GM23338 (cell line): ENCODE measurements at regions not wholly inside any gene's neighbourhood (a gene's known extent, or its start where the extent isn't known, plus 50 kb on each side); places are given as distances from the start of the nearest gene placed in this dataset.

ENCODE experiments used
- ATAC-seq: fragments of 200-7000 bp; cut with Tn5 transposase; 3 replicates; pipeline ENCODE4 v1.9.1; 2020
- DNase-seq: peaks from one replicate; pipeline ENCODE4 v3.0.0-alpha.2; 2015; ENCODE audit warnings: low spot score
- H2AFZ ChIP-seq: fragments of 200-600 bp; sonication (generic); 2 replicates; pipeline ENCODE4 v1.8.0; 2016; ENCODE audit warnings: antibody characterized with exemption, mild to moderate bottlenecking, moderate library complexity
- H3F3A ChIP-seq: fragments of 200-600 bp; sonication (generic); replicated peaks from 2 replicates; pipeline ENCODE4 v1.8.0; 2017; ENCODE audit warnings: antibody characterized with exemption, mixed run types, low read depth
- H3K27ac ChIP-seq: fragments of 200-600 bp; sonication (generic); 2 replicates; pipeline ENCODE4 v1.6.1; 2016; ENCODE audit warnings: low read depth
- H3K27me3 ChIP-seq: fragments of 200-600 bp; sonication (generic); 2 replicates; pipeline ENCODE4 v1.8.0; 2016; ENCODE audit warnings: mild to moderate bottlenecking, mixed run types, moderate library complexity; ENCODE audit not compliant: insufficient read depth
- H3K36me3 ChIP-seq: fragments of 200-600 bp; sonication (generic); 2 replicates; pipeline ENCODE4 v1.8.0; 2016; ENCODE audit warnings: mild to moderate bottlenecking; ENCODE audit not compliant: insufficient read depth
- H3K4me1 ChIP-seq: fragments of 200-600 bp; sonication (generic); 2 replicates; pipeline ENCODE4 v1.8.0; 2016; ENCODE audit warnings: mild to moderate bottlenecking, moderate library complexity; ENCODE audit not compliant: insufficient read depth
- H3K4me2 ChIP-seq: fragments of 200-600 bp; sonication (generic); 2 replicates; pipeline ENCODE4 v1.7.1; 2017; ENCODE audit warnings: mixed run types
- H3K4me3 ChIP-seq: fragments of 200-600 bp; sonication (generic); 2 replicates; pipeline ENCODE4 v1.6.1; 2016; ENCODE audit warnings: mixed run types
- H3K79me2 ChIP-seq: fragments of 200-600 bp; sonication (generic); replicated peaks from 2 replicates; pipeline ENCODE4 v1.8.0; 2017; ENCODE audit warnings: mild to moderate bottlenecking; ENCODE audit not compliant: insufficient read depth
- H3K9me2 ChIP-seq: fragments of 200-600 bp; sonication (generic); 2 replicates; pipeline ENCODE4 v1.8.0; 2017; ENCODE audit not compliant: insufficient read depth
- H4K20me1 ChIP-seq: fragments of 200-600 bp; sonication (generic); replicated peaks from 2 replicates; pipeline ENCODE4 v1.8.0; 2017; ENCODE audit warnings: mild to moderate bottlenecking; ENCODE audit not compliant: insufficient read depth
- H3K27ac Mint-ChIP-seq: 2 replicates; pipeline ENCODE4 v1.8.0; 2020; ENCODE audit warnings: inconsistent platforms, mild to moderate bottlenecking, moderate library complexity, mixed read lengths
- H3K27me3 Mint-ChIP-seq: 3 replicates; pipeline ENCODE4 v1.8.0; 2022; ENCODE audit warnings: low read depth, mild to moderate bottlenecking, moderate library complexity, mixed read lengths, inconsistent platforms; ENCODE audit not compliant: insufficient read depth, poor library complexity
- H3K36me3 Mint-ChIP-seq: 3 replicates; pipeline ENCODE4 v1.8.0; 2021; ENCODE audit warnings: low read depth, mild to moderate bottlenecking, inconsistent platforms, moderate library complexity, mixed read lengths
- H3K4me1 Mint-ChIP-seq: 3 replicates; pipeline ENCODE4 v1.8.0; 2020; ENCODE audit warnings: mild to moderate bottlenecking, inconsistent platforms, mixed read lengths
- H3K4me3 Mint-ChIP-seq: 3 replicates; pipeline ENCODE4 v1.8.0; 2021; ENCODE audit warnings: moderate library complexity, mild to moderate bottlenecking, inconsistent platforms, mixed read lengths
- H3K9me3 Mint-ChIP-seq: 3 replicates; pipeline ENCODE4 v1.8.0; 2020; ENCODE audit warnings: moderate library complexity, mild to moderate bottlenecking, inconsistent platforms, mixed read lengths
- EZH2 ChIP-seq: fragments of 200-600 bp; sonication (generic); IDR thresholded peaks from one replicate; pipeline ENCODE4 v1.8.0; 2017; ENCODE audit warnings: antibody characterized with exemption, mild to moderate bottlenecking, low read depth; ENCODE audit not compliant: unreplicated experiment
- JUNB ChIP-seq: IDR thresholded peaks from one replicate; pipeline ENCODE4 v1.6.1; 2016; ENCODE audit warnings: antibody characterized with exemption; ENCODE audit not compliant: unreplicated experiment
- STAT1 ChIP-seq: IDR thresholded peaks from one replicate; pipeline ENCODE4 v1.6.1; 2016; ENCODE audit warnings: antibody characterized with exemption; ENCODE audit not compliant: unreplicated experiment
- ZNF331 ChIP-seq: fragments of 250-450 bp; sonication (Bioruptor Pico); IDR thresholded peaks from 2 replicates; pipeline ENCODE4 v1.5.0; 2020; ENCODE audit warnings: low read depth, mild to moderate bottlenecking, moderate library complexity
- TF ChIP-seq, protein P1 (sequence below): IDR thresholded peaks from 2 replicates; pipeline ENCODE4 v1.6.1; 2016; ENCODE audit warnings: antibody characterized with exemption
- TF ChIP-seq, protein P2 (sequence below): IDR thresholded peaks from one replicate; pipeline ENCODE4 v1.6.1; 2018; ENCODE audit warnings: antibody characterized with exemption; ENCODE audit not compliant: unreplicated experiment
- TF ChIP-seq, protein P3 (sequence below): fragments of 250-450 bp; sonication (Bioruptor Pico); IDR thresholded peaks from 2 replicates; pipeline ENCODE4 v1.5.0; 2020; ENCODE audit warnings: mild to moderate bottlenecking, moderate library complexity

DNA sequence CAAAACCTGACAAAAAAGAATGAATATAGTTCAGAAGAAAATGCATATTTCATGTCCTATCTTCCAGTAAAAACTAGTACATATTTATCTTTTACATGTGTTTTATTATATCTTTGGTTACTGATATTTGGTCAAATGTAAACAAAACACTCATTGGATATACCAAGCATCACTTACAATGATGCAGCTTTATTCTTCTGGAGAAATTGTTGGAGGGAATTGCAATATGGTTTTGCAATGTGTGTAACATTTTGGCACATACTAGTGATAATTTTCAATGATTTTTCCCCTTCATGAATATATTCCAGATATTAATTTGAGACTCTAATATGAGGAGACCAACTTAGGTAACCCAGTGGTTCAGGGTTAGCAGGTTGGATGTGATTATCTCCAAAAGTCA lies 146.1 kb downstream of the ZC3H11B start:
- H3K36me3 Mint-ChIP-seq: no peaks in the 10 kb centered on the region
- Histone ChIP-seq H3K36me3 (no peaks in the 10 kb centered on the region), H3K4me1 (no peaks in the 10 kb centered on the region), H3K79me2 (no peaks in the 10 kb centered on the region), H3F3A (no peaks in the 10 kb centered on the region), H4K20me1 (no peaks in the 10 kb centered on the region), H3K4me3 (no peak overlapping the region), H3K27ac (no peak overlapping the region), H2AFZ (no peak overlapping the region), H3K9me2 (no peaks in the 10 kb centered on the region), H3K4me2 (no peak overlapping the region), H3K27me3 (no peaks in the 10 kb centered on the region)
- no peak for ATAC-seq
- no peaks in the 10 kb centered on the region for H3K4me1 Mint-ChIP-seq
- TF ChIP-seq, protein P1, sequence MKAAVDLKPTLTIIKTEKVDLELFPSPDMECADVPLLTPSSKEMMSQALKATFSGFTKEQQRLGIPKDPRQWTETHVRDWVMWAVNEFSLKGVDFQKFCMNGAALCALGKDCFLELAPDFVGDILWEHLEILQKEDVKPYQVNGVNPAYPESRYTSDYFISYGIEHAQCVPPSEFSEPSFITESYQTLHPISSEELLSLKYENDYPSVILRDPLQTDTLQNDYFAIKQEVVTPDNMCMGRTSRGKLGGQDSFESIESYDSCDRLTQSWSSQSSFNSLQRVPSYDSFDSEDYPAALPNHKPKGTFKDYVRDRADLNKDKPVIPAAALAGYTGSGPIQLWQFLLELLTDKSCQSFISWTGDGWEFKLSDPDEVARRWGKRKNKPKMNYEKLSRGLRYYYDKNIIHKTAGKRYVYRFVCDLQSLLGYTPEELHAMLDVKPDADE: no peak
- TF ChIP-seq ZNF331 (CRISPR knock-in tag): no peak
- TF ChIP-seq, protein P2, sequence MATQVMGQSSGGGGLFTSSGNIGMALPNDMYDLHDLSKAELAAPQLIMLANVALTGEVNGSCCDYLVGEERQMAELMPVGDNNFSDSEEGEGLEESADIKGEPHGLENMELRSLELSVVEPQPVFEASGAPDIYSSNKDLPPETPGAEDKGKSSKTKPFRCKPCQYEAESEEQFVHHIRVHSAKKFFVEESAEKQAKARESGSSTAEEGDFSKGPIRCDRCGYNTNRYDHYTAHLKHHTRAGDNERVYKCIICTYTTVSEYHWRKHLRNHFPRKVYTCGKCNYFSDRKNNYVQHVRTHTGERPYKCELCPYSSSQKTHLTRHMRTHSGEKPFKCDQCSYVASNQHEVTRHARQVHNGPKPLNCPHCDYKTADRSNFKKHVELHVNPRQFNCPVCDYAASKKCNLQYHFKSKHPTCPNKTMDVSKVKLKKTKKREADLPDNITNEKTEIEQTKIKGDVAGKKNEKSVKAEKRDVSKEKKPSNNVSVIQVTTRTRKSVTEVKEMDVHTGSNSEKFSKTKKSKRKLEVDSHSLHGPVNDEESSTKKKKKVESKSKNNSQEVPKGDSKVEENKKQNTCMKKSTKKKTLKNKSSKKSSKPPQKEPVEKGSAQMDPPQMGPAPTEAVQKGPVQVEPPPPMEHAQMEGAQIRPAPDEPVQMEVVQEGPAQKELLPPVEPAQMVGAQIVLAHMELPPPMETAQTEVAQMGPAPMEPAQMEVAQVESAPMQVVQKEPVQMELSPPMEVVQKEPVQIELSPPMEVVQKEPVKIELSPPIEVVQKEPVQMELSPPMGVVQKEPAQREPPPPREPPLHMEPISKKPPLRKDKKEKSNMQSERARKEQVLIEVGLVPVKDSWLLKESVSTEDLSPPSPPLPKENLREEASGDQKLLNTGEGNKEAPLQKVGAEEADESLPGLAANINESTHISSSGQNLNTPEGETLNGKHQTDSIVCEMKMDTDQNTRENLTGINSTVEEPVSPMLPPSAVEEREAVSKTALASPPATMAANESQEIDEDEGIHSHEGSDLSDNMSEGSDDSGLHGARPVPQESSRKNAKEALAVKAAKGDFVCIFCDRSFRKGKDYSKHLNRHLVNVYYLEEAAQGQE: no peak
- TF ChIP-seq EZH2: no peak
- no peak for TF ChIP-seq JUNB
- TF ChIP-seq, protein P3, sequence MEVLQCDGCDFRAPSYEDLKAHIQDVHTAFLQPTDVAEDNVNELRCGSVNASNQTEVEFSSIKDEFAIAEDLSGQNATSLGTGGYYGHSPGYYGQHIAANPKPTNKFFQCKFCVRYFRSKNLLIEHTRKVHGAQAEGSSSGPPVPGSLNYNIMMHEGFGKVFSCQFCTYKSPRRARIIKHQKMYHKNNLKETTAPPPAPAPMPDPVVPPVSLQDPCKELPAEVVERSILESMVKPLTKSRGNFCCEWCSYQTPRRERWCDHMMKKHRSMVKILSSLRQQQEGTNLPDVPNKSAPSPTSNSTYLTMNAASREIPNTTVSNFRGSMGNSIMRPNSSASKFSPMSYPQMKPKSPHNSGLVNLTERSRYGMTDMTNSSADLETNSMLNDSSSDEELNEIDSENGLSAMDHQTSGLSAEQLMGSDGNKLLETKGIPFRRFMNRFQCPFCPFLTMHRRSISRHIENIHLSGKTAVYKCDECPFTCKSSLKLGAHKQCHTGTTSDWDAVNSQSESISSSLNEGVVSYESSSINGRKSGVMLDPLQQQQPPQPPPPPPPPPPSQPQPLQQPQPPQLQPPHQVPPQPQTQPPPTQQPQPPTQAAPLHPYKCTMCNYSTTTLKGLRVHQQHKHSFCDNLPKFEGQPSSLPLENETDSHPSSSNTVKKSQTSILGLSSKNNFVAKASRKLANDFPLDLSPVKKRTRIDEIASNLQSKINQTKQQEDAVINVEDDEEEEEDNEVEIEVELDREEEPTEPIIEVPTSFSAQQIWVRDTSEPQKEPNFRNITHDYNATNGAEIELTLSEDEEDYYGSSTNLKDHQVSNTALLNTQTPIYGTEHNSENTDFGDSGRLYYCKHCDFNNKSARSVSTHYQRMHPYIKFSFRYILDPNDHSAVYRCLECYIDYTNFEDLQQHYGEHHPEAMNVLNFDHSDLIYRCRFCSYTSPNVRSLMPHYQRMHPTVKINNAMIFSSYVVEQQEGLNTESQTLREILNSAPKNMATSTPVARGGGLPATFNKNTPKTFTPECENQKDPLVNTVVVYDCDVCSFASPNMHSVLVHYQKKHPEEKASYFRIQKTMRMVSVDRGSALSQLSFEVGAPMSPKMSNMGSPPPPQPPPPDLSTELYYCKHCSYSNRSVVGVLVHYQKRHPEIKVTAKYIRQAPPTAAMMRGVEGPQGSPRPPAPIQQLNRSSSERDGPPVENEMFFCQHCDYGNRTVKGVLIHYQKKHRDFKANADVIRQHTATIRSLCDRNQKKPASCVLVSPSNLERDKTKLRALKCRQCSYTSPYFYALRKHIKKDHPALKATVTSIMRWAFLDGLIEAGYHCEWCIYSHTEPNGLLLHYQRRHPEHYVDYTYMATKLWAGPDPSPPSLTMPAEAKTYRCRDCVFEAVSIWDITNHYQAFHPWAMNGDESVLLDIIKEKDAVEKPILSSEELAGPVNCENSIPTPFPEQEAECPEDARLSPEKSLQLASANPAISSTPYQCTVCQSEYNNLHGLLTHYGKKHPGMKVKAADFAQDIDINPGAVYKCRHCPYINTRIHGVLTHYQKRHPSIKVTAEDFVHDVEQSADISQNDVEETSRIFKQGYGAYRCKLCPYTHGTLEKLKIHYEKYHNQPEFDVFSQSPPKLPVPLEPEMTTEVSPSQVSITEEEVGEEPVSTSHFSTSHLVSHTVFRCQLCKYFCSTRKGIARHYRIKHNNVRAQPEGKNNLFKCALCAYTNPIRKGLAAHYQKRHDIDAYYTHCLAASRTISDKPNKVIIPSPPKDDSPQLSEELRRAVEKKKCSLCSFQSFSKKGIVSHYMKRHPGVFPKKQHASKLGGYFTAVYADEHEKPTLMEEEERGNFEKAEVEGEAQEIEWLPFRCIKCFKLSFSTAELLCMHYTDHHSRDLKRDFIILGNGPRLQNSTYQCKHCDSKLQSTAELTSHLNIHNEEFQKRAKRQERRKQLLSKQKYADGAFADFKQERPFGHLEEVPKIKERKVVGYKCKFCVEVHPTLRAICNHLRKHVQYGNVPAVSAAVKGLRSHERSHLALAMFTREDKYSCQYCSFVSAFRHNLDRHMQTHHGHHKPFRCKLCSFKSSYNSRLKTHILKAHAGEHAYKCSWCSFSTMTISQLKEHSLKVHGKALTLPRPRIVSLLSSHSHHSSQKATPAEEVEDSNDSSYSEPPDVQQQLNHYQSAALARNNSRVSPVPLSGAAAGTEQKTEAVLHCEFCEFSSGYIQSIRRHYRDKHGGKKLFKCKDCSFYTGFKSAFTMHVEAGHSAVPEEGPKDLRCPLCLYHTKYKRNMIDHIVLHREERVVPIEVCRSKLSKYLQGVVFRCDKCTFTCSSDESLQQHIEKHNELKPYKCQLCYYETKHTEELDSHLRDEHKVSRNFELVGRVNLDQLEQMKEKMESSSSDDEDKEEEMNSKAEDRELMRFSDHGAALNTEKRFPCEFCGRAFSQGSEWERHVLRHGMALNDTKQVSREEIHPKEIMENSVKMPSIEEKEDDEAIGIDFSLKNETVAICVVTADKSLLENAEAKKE (CRISPR knock-in tag): no peak
- TF ChIP-seq STAT1: no peak
- H3K27me3 Mint-ChIP-seq: peaks cover 2% of the 10 kb centered on the region
- no peak overlapping the region for H3K4me3 Mint-ChIP-seq
- no peaks in the 10 kb centered on the region for H3K9me3 Mint-ChIP-seq
- DNase-seq: no peak
- no peak overlapping the region for H3K27ac Mint-ChIP-seq
